ENCODE measurements at regions not wholly inside any gene's neighbourhood (a gene's known extent, or its start where the extent isn't known, plus 50 kb on each side); places are given as distances from the start of the nearest gene placed in this dataset.

DNA sequence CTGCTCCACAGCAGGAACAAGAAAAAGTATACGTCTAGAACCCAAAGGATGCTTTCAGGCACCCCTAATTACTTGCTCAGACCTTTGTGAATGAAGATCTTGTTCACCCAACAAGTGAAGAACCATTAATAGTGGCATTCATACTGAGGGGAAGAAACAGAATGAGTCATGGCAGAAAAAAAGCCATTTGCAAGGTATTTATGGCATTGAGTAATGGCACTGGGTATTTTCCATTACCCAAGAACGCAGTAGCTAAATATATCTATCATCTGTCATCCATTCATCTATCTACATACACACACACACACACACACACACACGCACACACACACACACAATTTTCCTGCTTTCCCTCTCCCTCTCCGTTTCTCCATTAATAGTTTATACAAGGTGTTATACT is 56.4 kb upstream of the XIRP2 start:
- H3K9me3 ChIP-seq (ENCODE audit: control insufficient read depth, low read depth, low read length) = no peaks in the 10 kb centered on the region
- H3K9ac ChIP-seq (ENCODE audit: low read length) = no peak overlapping the region
- no peaks in the 10 kb centered on the region for H3K4me1 ChIP-seq (ENCODE audit: control insufficient read depth, low read depth, low read length)
- H3K36me3 ChIP-seq (ENCODE audit: control insufficient read depth, low read depth, low read length) = no peaks in the 10 kb centered on the region
- H3K27ac ChIP-seq (ENCODE audit: low read length) = no peak overlapping the region
- no peaks in the 10 kb centered on the region for H3K27me3 ChIP-seq (ENCODE audit: control insufficient read depth, insufficient read depth, low read length)
- H3K4me3 ChIP-seq (ENCODE audit: low read length) = no peak overlapping the region

DNA sequence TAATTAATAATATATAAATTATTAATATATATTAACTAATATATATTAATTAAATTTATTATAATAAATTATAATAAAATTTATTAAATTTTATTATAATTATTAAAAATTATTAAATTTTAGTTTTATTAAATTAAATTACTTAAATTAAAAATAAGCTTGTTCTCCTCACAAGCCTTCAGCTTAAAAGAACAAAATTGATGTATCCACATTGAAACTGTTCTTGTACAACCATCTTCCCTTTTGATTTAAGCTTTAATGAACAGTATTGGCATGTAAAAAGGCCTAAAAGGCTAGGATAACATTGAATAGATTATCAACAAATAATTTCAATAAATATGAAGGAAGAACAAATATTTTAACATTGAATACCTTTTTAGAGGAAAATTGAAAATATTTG is 62.4 kb upstream of the XIRP2 start:
- Histone ChIP-seq H3K27ac (ENCODE audit: low read length) (no peak overlapping the region), H3K9me3 (ENCODE audit: control insufficient read depth, low read depth, low read length) (no peaks in the 10 kb centered on the region), H3K27me3 (ENCODE audit: control insufficient read depth, insufficient read depth, low read length) (no peaks in the 10 kb centered on the region), H3K4me1 (ENCODE audit: control insufficient read depth, low read depth, low read length) (no peaks in the 10 kb centered on the region), H3K9ac (ENCODE audit: low read length) (no peak overlapping the region), H3K36me3 (ENCODE audit: control insufficient read depth, low read depth, low read length) (no peaks in the 10 kb centered on the region), H3K4me3 (ENCODE audit: low read length) (no peak overlapping the region)

DNA sequence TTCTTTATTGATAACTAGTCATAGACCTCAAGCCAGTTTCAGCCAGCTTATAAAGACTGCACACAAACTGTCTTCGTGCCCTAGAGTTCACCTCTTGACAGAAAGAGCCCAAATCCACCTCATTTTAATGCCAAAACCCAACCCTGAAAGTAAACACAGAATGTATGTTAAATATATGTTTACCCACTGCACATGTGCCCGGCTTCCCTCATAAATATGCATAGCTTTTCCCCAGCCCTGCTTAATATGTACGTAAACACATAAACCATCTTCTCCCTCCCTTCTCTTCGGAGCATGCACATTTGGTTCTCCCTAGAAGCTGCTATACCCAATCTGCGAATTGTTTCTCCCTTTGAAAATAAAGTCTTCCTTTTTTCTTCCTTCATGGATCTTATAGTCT is 73.9 kb upstream of the XIRP2 start:
- Histone ChIP-seq H3K4me3 (ENCODE audit: low read length) (no peak overlapping the region), H3K36me3 (ENCODE audit: control insufficient read depth, low read depth, low read length) (no peaks in the 10 kb centered on the region), H3K27ac (ENCODE audit: low read length) (no peak overlapping the region), H3K9ac (ENCODE audit: low read length) (no peak overlapping the region), H3K9me3 (ENCODE audit: control insufficient read depth, low read depth, low read length) (no peaks in the 10 kb centered on the region), H3K27me3 (ENCODE audit: control insufficient read depth, insufficient read depth, low read length) (no peaks in the 10 kb centered on the region), H3K4me1 (ENCODE audit: control insufficient read depth, low read depth, low read length) (no peaks in the 10 kb centered on the region)

DNA sequence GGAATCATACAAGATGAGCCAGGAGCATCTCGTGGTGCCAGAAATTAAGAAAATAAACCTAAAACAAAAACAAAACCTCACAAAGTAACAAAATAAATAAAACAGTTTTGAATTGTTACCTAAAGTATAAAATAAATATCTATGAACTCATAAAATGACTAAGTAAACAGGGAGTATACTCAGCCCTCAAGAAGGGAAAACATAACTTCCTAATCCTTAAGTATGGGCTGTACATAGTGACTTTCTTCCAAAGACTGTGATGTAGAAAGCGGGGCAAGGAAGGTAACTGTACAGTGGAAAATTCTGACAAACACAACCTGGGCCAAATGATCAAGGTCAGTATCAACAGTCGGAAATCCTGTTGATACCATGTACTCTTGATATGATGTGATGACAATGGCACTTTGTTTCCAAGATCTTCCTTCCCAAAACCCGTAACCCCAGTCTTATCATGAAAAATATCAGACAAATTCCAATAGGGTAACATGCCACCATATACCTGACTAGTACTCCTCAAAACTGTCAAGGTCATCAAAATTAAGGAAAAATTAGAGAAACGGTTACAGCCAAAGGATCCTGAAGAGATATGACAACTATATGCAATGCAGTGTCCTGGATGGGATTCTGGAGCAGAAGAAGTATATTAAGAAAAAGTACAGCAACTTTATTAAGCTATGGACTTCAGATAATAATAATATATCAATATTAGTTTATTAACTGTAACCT is 76.0 kb upstream of the XIRP2 start:
- Histone ChIP-seq H3K9me3 (ENCODE audit: control insufficient read depth, low read depth, low read length) (no peaks in the 10 kb centered on the region), H3K27me3 (ENCODE audit: control insufficient read depth, insufficient read depth, low read length) (no peaks in the 10 kb centered on the region), H3K4me1 (ENCODE audit: control insufficient read depth, low read depth, low read length) (no peaks in the 10 kb centered on the region), H3K4me3 (ENCODE audit: low read length) (no peak overlapping the region), H3K36me3 (ENCODE audit: control insufficient read depth, low read depth, low read length) (no peaks in the 10 kb centered on the region), H3K9ac (ENCODE audit: low read length) (no peak overlapping the region), H3K27ac (ENCODE audit: low read length) (no peak overlapping the region)

DNA sequence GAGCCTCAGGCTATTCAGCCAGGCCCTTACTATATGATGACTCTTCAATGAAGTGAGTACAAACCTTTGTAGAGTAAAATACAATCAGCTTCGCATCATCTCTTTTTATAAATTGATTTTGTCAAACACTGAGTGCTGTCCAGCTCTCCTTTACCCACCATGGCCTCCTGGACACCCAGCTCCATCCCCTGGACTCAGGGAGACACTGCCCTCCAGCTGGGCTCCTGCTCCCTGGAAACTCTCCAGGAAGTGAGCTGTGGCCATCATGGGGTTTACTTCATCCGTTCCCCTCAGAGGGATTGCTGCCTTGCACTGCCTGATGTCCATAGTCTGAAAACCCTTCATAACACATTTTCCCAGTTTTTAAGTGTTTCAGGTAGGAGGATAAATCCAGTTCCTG is 82.5 kb upstream of the XIRP2 start:
- Histone ChIP-seq H3K4me3 (ENCODE audit: low read length) (no peak overlapping the region), H3K27ac (ENCODE audit: low read length) (no peak overlapping the region), H3K9me3 (ENCODE audit: control insufficient read depth, low read depth, low read length) (no peaks in the 10 kb centered on the region), H3K36me3 (ENCODE audit: control insufficient read depth, low read depth, low read length) (no peaks in the 10 kb centered on the region), H3K4me1 (ENCODE audit: control insufficient read depth, low read depth, low read length) (no peaks in the 10 kb centered on the region), H3K9ac (ENCODE audit: low read length) (no peak overlapping the region), H3K27me3 (ENCODE audit: control insufficient read depth, insufficient read depth, low read length) (no peaks in the 10 kb centered on the region)

DNA sequence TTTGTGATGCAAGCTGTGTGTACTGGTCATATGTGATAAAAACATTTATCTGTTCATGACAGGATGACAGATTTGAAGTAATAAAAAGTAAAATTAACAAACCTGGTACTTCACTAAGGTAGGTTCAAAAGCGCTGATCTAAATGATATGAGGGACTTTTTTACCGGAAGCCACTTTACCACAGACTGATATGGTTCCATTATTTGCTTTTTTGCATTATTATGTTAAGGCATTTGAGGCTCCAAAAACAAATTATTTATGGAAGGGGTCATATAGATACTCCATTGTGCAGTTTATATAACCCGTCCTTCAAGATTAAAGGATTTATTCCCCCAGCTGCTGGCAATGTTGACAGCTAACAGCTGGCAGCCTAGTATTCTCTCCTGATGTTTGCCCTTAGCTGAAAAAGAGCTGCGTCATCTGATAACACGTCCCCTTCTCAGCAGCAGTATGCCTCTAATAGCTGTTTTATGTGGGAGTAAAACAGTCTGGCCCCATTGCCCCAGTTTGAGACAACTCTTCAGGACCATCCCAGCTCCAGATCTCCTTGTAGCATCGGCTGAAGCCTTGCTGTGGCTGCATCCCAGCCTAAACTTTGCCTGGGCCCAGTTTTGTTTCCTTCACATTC is 84.8 kb upstream of the XIRP2 start:
- no peak overlapping the region for H3K27ac ChIP-seq (ENCODE audit: low read length)
- H3K9me3 ChIP-seq (ENCODE audit: control insufficient read depth, low read depth, low read length) = no peaks in the 10 kb centered on the region
- H3K9ac ChIP-seq (ENCODE audit: low read length) = no peak overlapping the region
- no peaks in the 10 kb centered on the region for H3K27me3 ChIP-seq (ENCODE audit: control insufficient read depth, insufficient read depth, low read length)
- no peaks in the 10 kb centered on the region for H3K4me1 ChIP-seq (ENCODE audit: control insufficient read depth, low read depth, low read length)
- no peaks in the 10 kb centered on the region for H3K36me3 ChIP-seq (ENCODE audit: control insufficient read depth, low read depth, low read length)
- no peak overlapping the region for H3K4me3 ChIP-seq (ENCODE audit: low read length)

DNA sequence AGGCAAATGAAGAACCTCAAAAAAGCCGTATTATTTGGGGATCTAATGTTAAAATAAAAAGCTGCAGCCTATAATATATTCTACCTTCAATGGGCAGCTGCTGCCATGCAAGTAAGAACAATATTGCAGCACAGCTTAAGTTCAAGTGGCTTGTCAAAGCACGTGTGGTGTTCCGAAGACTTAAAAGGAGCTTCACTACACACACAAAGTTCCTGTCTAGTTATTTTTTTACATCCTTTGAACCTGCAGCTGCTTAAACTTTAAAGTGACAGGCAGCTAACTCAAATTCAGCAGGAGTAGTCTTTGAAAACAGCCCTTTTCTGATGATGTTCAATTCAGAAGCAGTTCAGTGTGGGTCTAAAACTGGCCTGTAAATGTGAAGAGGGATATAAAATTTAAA is 85.8 kb upstream of the XIRP2 start:
- Histone ChIP-seq H3K27ac (ENCODE audit: low read length) (no peak overlapping the region), H3K27me3 (ENCODE audit: control insufficient read depth, insufficient read depth, low read length) (no peaks in the 10 kb centered on the region), H3K36me3 (ENCODE audit: control insufficient read depth, low read depth, low read length) (no peaks in the 10 kb centered on the region), H3K9me3 (ENCODE audit: control insufficient read depth, low read depth, low read length) (no peaks in the 10 kb centered on the region), H3K9ac (ENCODE audit: low read length) (no peak overlapping the region), H3K4me3 (ENCODE audit: low read length) (no peak overlapping the region), H3K4me1 (ENCODE audit: control insufficient read depth, low read depth, low read length) (no peaks in the 10 kb centered on the region)

DNA sequence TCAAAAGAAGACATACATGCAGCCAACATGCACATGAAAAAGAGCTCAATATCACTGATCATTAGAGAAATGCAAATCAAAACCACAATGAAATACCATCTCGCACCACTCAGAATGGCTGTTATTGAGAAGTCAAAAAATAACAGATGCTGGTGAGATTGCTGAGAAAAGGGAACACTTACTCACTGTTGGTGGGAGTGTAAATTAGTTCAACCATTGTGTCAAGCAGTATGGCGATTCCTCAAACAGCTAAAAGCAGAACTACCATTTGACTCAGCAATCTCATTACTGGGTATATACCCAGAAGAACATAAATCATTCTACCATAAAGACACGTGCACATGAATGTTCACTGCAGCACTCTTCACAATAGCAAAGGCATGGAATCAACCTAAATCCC is 95.5 kb upstream of the XIRP2 start:
- no peaks in the 10 kb centered on the region for H3K4me1 ChIP-seq (ENCODE audit: control insufficient read depth, low read depth, low read length)
- no peak overlapping the region for H3K9ac ChIP-seq (ENCODE audit: low read length)
- H3K27ac ChIP-seq (ENCODE audit: low read length) = no peak overlapping the region

DNA sequence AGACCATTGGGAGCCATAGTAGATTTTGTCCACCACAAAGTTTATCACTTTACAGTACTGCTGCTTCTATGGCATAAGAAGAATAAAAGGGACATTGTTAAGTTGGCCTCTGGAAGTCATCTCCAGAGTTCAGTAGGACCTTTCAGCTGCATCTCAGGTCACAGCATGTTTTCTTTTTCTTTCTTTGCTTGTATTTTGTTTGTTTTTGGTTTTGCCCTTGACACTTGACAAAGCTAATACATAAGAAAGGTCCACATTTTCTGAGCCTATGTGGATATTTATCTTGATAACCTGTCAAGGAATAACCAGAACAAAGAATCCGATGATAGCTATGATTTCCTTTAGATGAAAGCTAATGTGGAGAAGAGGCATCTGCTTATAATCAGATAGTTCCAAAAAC is 101.6 kb upstream of the XIRP2 start:
- Histone ChIP-seq H3K27me3 (ENCODE audit: control insufficient read depth, insufficient read depth, low read length) (no peaks in the 10 kb centered on the region), H3K9me3 (ENCODE audit: control insufficient read depth, low read depth, low read length) (no peaks in the 10 kb centered on the region), H3K9ac (ENCODE audit: low read length) (no peak overlapping the region), H3K36me3 (ENCODE audit: control insufficient read depth, low read depth, low read length) (no peaks in the 10 kb centered on the region), H3K27ac (ENCODE audit: low read length) (no peak overlapping the region), H3K4me3 (ENCODE audit: low read length) (no peak overlapping the region), H3K4me1 (ENCODE audit: control insufficient read depth, low read depth, low read length) (peaks cover 3% of the 10 kb centered on the region)

More for the DNA sequence above, 95.5 kb upstream of the XIRP2 start:
- Histone ChIP-seq H3K9me3 (ENCODE audit: control insufficient read depth, low read depth, low read length) (no peaks in the 10 kb centered on the region), H3K36me3 (ENCODE audit: control insufficient read depth, low read depth, low read length) (no peaks in the 10 kb centered on the region), H3K27me3 (ENCODE audit: control insufficient read depth, insufficient read depth, low read length) (no peaks in the 10 kb centered on the region), H3K4me3 (ENCODE audit: low read length) (no peak overlapping the region)

DNA sequence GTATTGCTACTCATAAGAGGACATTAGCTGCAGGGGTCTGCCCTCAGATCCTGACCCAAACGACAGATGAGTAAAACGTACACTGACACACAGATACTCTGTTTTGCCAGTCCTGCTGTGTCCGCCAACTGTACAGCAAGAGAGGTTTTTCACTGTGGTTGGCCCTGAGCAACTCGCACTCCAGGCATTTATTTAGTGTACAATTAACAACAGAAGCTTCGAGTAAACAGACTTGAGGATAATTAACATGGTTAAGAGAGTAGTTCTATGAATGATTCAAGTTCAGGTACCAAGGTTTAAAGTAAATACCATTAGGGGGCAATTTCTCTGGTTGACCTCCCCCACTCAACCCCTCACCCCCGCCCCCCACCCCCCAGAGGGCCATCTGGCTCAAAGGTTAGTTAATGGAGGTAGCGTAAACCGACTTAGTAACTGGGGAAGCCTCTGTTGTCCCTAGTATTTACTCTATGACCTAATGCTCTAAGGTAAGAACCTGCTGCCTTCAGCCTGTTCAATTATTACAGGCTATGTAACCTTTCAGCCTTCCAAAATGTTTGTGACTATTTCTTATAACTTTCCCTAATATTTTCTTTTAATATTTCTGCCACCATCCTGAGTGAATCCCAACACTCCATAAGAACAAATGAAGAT is 103.9 kb upstream of the XIRP2 start:
- no peak overlapping the region for H3K4me3 ChIP-seq (ENCODE audit: low read length)
- H3K9ac ChIP-seq (ENCODE audit: low read length) = no peak overlapping the region
- no peaks in the 10 kb centered on the region for H3K27me3 ChIP-seq (ENCODE audit: control insufficient read depth, insufficient read depth, low read length)
- no peaks in the 10 kb centered on the region for H3K9me3 ChIP-seq (ENCODE audit: control insufficient read depth, low read depth, low read length)
- no peak overlapping the region for H3K27ac ChIP-seq (ENCODE audit: low read length)
- no peaks in the 10 kb centered on the region for H3K36me3 ChIP-seq (ENCODE audit: control insufficient read depth, low read depth, low read length)
- H3K4me1 ChIP-seq (ENCODE audit: control insufficient read depth, low read depth, low read length) = peaks cover 4% of the 10 kb centered on the region

DNA sequence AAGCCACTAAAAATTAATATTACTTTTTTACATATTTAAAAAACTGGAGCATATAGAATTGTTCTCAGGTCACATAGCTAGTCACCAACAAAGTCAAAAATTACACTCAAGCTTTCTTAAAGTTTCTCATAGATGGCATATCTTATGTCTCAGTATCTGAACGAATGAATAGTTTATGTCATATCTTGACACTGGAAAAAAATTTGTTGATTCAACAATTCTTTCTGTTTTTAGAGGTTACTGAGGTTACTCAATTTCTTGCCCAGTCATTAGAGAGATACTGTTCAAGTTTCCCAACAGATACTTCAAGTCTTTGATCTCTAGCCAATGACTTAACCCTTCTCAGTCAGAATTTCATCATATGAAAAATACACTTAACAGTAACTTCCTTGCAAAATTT is 113.1 kb upstream of the XIRP2 start:
- H3K36me3 ChIP-seq (ENCODE audit: control insufficient read depth, low read depth, low read length) = no peaks in the 10 kb centered on the region
- no peak overlapping the region for H3K27ac ChIP-seq (ENCODE audit: low read length)
- H3K9ac ChIP-seq (ENCODE audit: low read length) = no peak overlapping the region
- peaks cover 40% of the 10 kb centered on the region for H3K4me1 ChIP-seq (ENCODE audit: control insufficient read depth, low read depth, low read length)
- no peaks in the 10 kb centered on the region for H3K9me3 ChIP-seq (ENCODE audit: control insufficient read depth, low read depth, low read length)
- H3K27me3 ChIP-seq (ENCODE audit: control insufficient read depth, insufficient read depth, low read length) = no peaks in the 10 kb centered on the region
- no peak overlapping the region for H3K4me3 ChIP-seq (ENCODE audit: low read length)
